ENCODE measurements at regions not wholly inside any gene's neighbourhood (a gene's known extent, or its start where the extent isn't known, plus 50 kb on each side); places are given as distances from the start of the nearest gene placed in this dataset.
"Not testable (repeated sequence)": the region's sequence is repeated elsewhere in the genome, so short reads cannot be mapped to it uniquely, and the experiment has no call there.

GRCh38 chr2:14999114-14999661 lies 366.7 kb downstream of the LRATD1 start:
- H3K27ac ChIP-seq (ENCODE audit: insufficient read depth, low read length) = no peak overlapping the region
- no peak overlapping the region for H3K9ac ChIP-seq (ENCODE audit: insufficient read depth, low read length)
- H3K79me2 ChIP-seq (ENCODE audit: control insufficient read depth, insufficient read depth, low read length) = no peaks in the 10 kb centered on the region
- DNase-seq (ENCODE audit: low read depth in 2 of 2) = no peak
- H3K36me3 ChIP-seq (ENCODE audit: control insufficient read depth, insufficient read depth, low read length) = no peaks in the 10 kb centered on the region
- no peak overlapping the region for H2AFZ ChIP-seq (ENCODE audit: low read length)
- no peaks in the 10 kb centered on the region for H3K27me3 ChIP-seq (ENCODE audit: control insufficient read depth, insufficient read depth, low read length)
- H3K9me3 ChIP-seq (ENCODE audit: control insufficient read depth, insufficient read depth, low read depth, low read length) = no peaks in the 10 kb centered on the region
- no peak for TF ChIP-seq CTCF (conservative IDR thresholded peaks at IDR 0.05 in 1 of 2, IDR thresholded peaks at IDR 0.05 in 1 of 2; ENCODE audit: low read depth in 1 of 2, low read length in 2 of 2)
- TF ChIP-seq EZH2 (IDR thresholded peaks at IDR 0.05; ENCODE audit: low read length, missing control alignments) = no peak
- no peak overlapping the region for H3K4me3 ChIP-seq (replicated peaks in 1 of 4; ENCODE audit: control extremely low read depth in 1 of 4, insufficient read depth in 1 of 4, low read depth in 3 of 4, low read length in 4 of 4)
- no peaks in the 10 kb centered on the region for H4K20me1 ChIP-seq (ENCODE audit: control insufficient read depth, extremely low read depth, insufficient read depth, low read length)
- H3K4me2 ChIP-seq (ENCODE audit: extremely low read depth, insufficient read depth, low read length) = no peak overlapping the region
- no peaks in the 10 kb centered on the region for H3K4me1 ChIP-seq (ENCODE audit: control insufficient read depth, extremely low read depth, insufficient read depth, low read length)

- DNase-seq (ENCODE audit: low read depth in 2 of 2); H3K4me2 ChIP-seq (ENCODE audit: extremely low read depth, insufficient read depth, low read length); H3K4me1 ChIP-seq (ENCODE audit: control insufficient read depth, extremely low read depth, insufficient read depth, low read length); H3K9ac ChIP-seq (ENCODE audit: insufficient read depth, low read length); H3K9me3 ChIP-seq (ENCODE audit: control insufficient read depth, insufficient read depth, low read depth, low read length); H3K27me3 ChIP-seq (ENCODE audit: control insufficient read depth, insufficient read depth, low read length); H2AFZ ChIP-seq (ENCODE audit: low read length); H3K4me3 ChIP-seq (replicated peaks in 1 of 4; ENCODE audit: control extremely low read depth in 1 of 4, insufficient read depth in 1 of 4, low read depth in 3 of 4, low read length in 4 of 4); H3K79me2 ChIP-seq (ENCODE audit: control insufficient read depth, insufficient read depth, low read length); H4K20me1 ChIP-seq (ENCODE audit: control insufficient read depth, extremely low read depth, insufficient read depth, low read length); H3K36me3 ChIP-seq (ENCODE audit: control insufficient read depth, insufficient read depth, low read length); H3K27ac ChIP-seq (ENCODE audit: insufficient read depth, low read length): not testable (repeated sequence)
Observed at GRCh38 chr2:15002519-15002918, 370.0 kb downstream of the LRATD1 start.

- no peak for DNase-seq (ENCODE audit: low read depth in 2 of 2)
- Histone ChIP-seq H4K20me1 (ENCODE audit: control insufficient read depth, extremely low read depth, insufficient read depth, low read length) (no peaks in the 10 kb centered on the region), H3K27ac (ENCODE audit: insufficient read depth, low read length) (no peak overlapping the region), H3K79me2 (ENCODE audit: control insufficient read depth, insufficient read depth, low read length) (no peaks in the 10 kb centered on the region), H3K4me1 (ENCODE audit: control insufficient read depth, extremely low read depth, insufficient read depth, low read length) (no peaks in the 10 kb centered on the region), H3K9me3 (ENCODE audit: control insufficient read depth, insufficient read depth, low read depth, low read length) (no peaks in the 10 kb centered on the region), H3K4me3 (replicated peaks in 1 of 4; ENCODE audit: control extremely low read depth in 1 of 4, insufficient read depth in 1 of 4, low read depth in 3 of 4, low read length in 4 of 4) (no peak overlapping the region), H3K36me3 (ENCODE audit: control insufficient read depth, insufficient read depth, low read length) (no peaks in the 10 kb centered on the region), H2AFZ (ENCODE audit: low read length) (no peak overlapping the region), H3K27me3 (ENCODE audit: control insufficient read depth, insufficient read depth, low read length) (no peaks in the 10 kb centered on the region), H3K9ac (ENCODE audit: insufficient read depth, low read length) (no peak overlapping the region), H3K4me2 (ENCODE audit: extremely low read depth, insufficient read depth, low read length) (no peak overlapping the region)
- no peak for TF ChIP-seq EZH2 (IDR thresholded peaks at IDR 0.05; ENCODE audit: low read length, missing control alignments)
- TF ChIP-seq CTCF (conservative IDR thresholded peaks at IDR 0.05 in 1 of 2, IDR thresholded peaks at IDR 0.05 in 1 of 2; ENCODE audit: low read depth in 1 of 2, low read length in 2 of 2) = no peak
Observed at GRCh38 chr2:15006667-15007066, 374.1 kb downstream of the LRATD1 start.
